ENCODE measurements at regions not wholly inside any gene's neighbourhood (a gene's known extent, or its start where the extent isn't known, plus 50 kb on each side); places are given as distances from the start of the nearest gene placed in this dataset.

DNA sequence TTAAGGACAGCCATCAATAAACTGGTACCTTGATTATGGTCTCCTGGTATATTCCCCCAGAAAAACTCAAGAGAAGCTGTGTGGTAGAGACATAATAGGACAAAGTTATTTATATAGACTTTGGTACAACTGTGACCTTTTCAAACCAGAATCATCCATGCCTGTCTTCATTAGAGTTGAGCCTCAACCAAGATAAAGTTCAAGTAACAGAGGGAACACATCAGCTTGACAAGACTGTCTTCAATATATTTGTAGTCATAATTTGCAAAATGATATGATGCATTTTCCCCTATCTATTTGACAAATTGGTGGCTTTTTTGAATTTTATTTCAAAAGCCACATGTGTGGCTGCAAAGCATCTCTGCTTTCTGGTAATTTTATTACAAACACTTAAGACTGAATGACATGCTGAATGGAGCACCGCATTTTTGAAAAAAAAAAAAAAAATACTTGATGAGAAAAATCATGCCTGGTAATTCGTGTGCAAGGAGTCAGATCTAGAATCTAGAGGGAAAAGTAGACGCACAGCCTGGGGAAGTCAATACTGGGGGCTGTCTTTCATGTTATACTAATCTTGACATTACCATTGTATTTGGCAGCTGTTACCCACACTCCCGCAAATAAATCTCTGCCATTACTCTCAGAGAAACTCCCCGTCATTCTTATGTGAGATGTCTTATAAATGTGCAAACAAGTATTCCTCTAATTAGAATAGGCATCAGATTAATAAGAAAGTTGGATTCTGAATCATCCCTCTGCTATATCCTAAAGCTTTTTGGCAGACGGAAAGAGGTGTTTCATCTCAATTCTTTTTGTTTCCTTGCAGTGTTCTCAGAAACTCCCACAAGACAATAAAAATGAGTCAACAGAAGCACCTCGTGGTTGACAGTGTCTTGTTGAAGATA lies 554.8 kb upstream of the CBLB start:
- Histone ChIP-seq H3K9ac (ENCODE audit: insufficient read length, low read depth) (no peak overlapping the region), H3K36me3 (ENCODE audit: insufficient read depth, insufficient read length, low read length) (no peaks in the 10 kb centered on the region), H3K27me3 (ENCODE audit: insufficient read depth, insufficient read length) (no peaks in the 10 kb centered on the region), H3K4me3 (ENCODE audit: insufficient read length, low read depth) (no peak overlapping the region), H3K4me1 (ENCODE audit: insufficient read depth, insufficient read length) (no peaks in the 10 kb centered on the region), H3K9me3 (ENCODE audit: insufficient read depth, low read length) (no peaks in the 10 kb centered on the region)
- TF ChIP-seq SUZ12 (IDR thresholded peaks at IDR 0.05; ENCODE audit: extremely low read depth, insufficient read depth, insufficient read length), result no peak
- TF ChIP-seq ZNF274 (IDR thresholded peaks at IDR 0.05; ENCODE audit: low read depth, low read length), result no peak
- TF ChIP-seq YY1 (IDR thresholded peaks at IDR 0.05; ENCODE audit: insufficient read depth, insufficient read length), result no peak
- DNase-seq (ENCODE audit: low read depth, low spot score), result no peak

DNA sequence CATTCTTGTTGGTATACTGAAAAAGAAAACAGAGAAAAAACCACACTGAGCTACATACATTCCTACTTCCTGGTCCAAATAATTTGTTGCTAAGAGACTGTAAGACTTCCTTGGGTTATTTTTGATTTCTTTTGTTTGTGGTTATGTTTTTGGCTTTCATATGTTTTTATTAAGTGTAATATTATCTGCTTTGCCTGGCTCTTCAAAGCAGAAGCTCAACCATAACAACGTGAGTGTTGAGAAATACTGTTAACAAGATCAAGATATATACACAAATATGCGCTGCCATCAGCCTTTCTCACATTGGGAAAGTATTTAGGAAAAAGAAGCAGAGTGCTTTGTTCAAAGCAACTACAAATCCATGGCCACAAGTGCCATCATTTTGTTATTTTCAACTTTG lies 556.2 kb upstream of the CBLB start:
- Histone ChIP-seq H3K9me3 (ENCODE audit: insufficient read depth, low read length) (no peaks in the 10 kb centered on the region), H3K36me3 (ENCODE audit: insufficient read depth, insufficient read length, low read length) (no peaks in the 10 kb centered on the region), H3K27me3 (ENCODE audit: insufficient read depth, insufficient read length) (no peaks in the 10 kb centered on the region), H3K9ac (ENCODE audit: insufficient read length, low read depth) (no peak overlapping the region), H3K4me3 (ENCODE audit: insufficient read length, low read depth) (no peak overlapping the region), H3K4me1 (ENCODE audit: insufficient read depth, insufficient read length) (no peaks in the 10 kb centered on the region)
- TF ChIP-seq SUZ12 (IDR thresholded peaks at IDR 0.05; ENCODE audit: extremely low read depth, insufficient read depth, insufficient read length), result no peak
- TF ChIP-seq YY1 (IDR thresholded peaks at IDR 0.05; ENCODE audit: insufficient read depth, insufficient read length), result no peak
- TF ChIP-seq ZNF274 (IDR thresholded peaks at IDR 0.05; ENCODE audit: low read depth, low read length), result no peak
- no peak for DNase-seq (ENCODE audit: low read depth, low spot score)

DNA sequence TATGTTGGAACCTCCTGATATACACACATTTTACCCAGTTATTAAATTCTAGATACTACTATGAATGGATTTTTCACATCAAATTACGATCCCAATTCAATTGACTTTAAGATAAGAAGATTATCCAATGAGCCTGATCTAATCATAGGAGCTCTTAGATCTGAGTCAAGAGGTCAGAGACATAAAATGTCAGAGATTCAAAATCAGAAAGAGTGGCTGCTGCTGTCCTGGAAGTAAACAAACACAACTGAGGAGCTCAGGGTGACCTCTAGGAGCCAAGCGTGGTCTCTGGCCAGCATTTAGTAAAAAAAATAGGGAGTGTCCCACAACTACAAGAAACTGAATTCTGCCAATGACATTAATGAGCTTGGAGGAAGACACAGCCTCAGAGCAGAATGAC lies 557.1 kb upstream of the CBLB start:
- H3K9ac ChIP-seq (ENCODE audit: insufficient read length, low read depth), result no peak overlapping the region
- DNase-seq (ENCODE audit: low read depth, low spot score), result no peak
- H3K9me3 ChIP-seq (ENCODE audit: insufficient read depth, low read length), result no peaks in the 10 kb centered on the region
- no peak overlapping the region for H3K4me3 ChIP-seq (ENCODE audit: insufficient read length, low read depth)
- no peaks in the 10 kb centered on the region for H3K36me3 ChIP-seq (ENCODE audit: insufficient read depth, insufficient read length, low read length)
- H3K27me3 ChIP-seq (ENCODE audit: insufficient read depth, insufficient read length), result no peaks in the 10 kb centered on the region
- no peaks in the 10 kb centered on the region for H3K4me1 ChIP-seq (ENCODE audit: insufficient read depth, insufficient read length)
- TF ChIP-seq ZNF274 (IDR thresholded peaks at IDR 0.05; ENCODE audit: low read depth, low read length) (no peak), YY1 (IDR thresholded peaks at IDR 0.05; ENCODE audit: insufficient read depth, insufficient read length) (no peak), SUZ12 (IDR thresholded peaks at IDR 0.05; ENCODE audit: extremely low read depth, insufficient read depth, insufficient read length) (no peak)

DNA sequence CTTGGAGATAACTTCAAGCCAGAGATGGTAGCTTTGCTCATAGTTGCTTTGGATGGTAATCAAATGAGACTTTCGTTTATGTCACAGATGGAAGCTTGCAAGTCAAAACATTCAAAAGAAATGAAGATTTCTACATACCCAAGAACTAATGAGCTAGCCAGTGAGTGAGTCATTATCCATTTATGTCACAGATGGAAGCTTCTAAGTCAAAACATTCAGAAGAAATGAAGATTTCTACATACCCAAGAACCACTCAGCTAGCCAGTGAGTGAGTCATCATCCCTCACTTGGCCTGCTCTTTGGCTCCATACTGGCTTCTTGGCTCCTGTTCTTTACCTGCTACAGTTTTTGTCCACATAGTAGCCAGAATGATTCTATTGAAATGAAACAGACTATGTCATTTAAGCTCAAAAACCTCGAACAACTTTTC lies 559.8 kb upstream of the CBLB start:
- H3K4me1 ChIP-seq (ENCODE audit: insufficient read depth, insufficient read length), result no peaks in the 10 kb centered on the region
- H3K9ac ChIP-seq (ENCODE audit: insufficient read length, low read depth), result no peak overlapping the region
- DNase-seq (ENCODE audit: low read depth, low spot score), result no peak
- no peaks in the 10 kb centered on the region for H3K9me3 ChIP-seq (ENCODE audit: insufficient read depth, low read length)
- no peaks in the 10 kb centered on the region for H3K27me3 ChIP-seq (ENCODE audit: insufficient read depth, insufficient read length)
- no peak overlapping the region for H3K4me3 ChIP-seq (ENCODE audit: insufficient read length, low read depth)
- no peaks in the 10 kb centered on the region for H3K36me3 ChIP-seq (ENCODE audit: insufficient read depth, insufficient read length, low read length)
- TF ChIP-seq SUZ12 (IDR thresholded peaks at IDR 0.05; ENCODE audit: extremely low read depth, insufficient read depth, insufficient read length) (no peak), ZNF274 (IDR thresholded peaks at IDR 0.05; ENCODE audit: low read depth, low read length) (no peak), YY1 (IDR thresholded peaks at IDR 0.05; ENCODE audit: insufficient read depth, insufficient read length) (no peak)

DNA sequence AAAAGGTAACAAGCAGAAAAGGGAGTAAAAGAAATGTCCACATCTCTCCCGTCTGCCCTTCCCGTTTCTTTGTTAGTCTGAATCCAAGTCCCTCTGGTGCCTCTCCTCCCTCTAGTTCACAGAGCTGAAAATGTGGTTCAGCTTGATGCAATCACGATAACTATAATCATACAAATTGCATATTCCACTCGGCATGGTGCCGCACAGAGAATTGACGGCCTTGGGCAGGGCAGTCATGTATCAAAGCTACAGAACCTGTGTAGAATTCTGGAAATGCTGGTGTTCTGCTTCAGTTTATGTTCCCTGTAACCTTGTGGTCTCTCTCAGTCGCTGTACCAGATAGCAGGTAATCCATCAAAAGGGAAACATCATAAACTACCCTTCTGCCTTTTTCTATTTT lies 562.9 kb upstream of the CBLB start:
- no peaks in the 10 kb centered on the region for H3K36me3 ChIP-seq (ENCODE audit: insufficient read depth, insufficient read length, low read length)
- TF ChIP-seq YY1 (IDR thresholded peaks at IDR 0.05; ENCODE audit: insufficient read depth, insufficient read length), result no peak
- TF ChIP-seq ZNF274 (IDR thresholded peaks at IDR 0.05; ENCODE audit: low read depth, low read length), result no peak
- no peak for TF ChIP-seq SUZ12 (IDR thresholded peaks at IDR 0.05; ENCODE audit: extremely low read depth, insufficient read depth, insufficient read length)

DNA sequence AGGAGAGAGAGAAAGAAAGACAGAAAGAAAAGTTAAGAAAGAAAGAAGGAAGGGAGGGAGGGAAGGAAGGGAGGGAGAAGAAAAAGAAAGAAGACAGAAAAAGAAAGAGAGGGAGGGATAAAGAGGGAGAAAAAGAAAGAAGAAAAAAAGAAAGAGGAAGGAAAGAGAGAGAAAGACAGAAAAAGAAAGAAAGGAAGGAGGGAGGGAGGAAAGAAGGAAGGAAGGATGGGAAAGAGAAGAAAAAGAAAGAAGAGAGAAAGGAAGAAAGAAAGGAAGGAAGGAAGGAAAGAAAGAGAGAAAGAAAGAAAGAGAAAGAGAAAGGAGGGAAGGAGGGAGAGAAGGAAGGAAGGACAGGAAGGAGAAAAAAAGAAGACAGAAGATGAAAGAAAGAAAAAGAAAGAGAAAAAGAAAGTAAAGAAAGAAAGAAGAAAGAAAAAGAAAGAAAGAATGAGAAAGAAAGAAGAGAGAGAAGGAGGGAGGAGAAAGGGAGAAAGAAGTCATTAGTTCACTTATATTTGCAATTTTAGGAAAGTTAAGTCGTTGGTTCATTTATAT lies 567.2 kb upstream of the CBLB start:
- Histone ChIP-seq H3K9me3 (ENCODE audit: insufficient read depth, low read length) (no peaks in the 10 kb centered on the region), H3K4me3 (ENCODE audit: insufficient read length, low read depth) (no peak overlapping the region)

More for the DNA sequence above, 562.9 kb upstream of the CBLB start:
- no peak for DNase-seq (ENCODE audit: low read depth, low spot score)
- H3K9ac ChIP-seq (ENCODE audit: insufficient read length, low read depth), result no peak overlapping the region
- no peaks in the 10 kb centered on the region for H3K4me1 ChIP-seq (ENCODE audit: insufficient read depth, insufficient read length)
- no peaks in the 10 kb centered on the region for H3K9me3 ChIP-seq (ENCODE audit: insufficient read depth, low read length)
- H3K27me3 ChIP-seq (ENCODE audit: insufficient read depth, insufficient read length), result no peaks in the 10 kb centered on the region
- no peak overlapping the region for H3K4me3 ChIP-seq (ENCODE audit: insufficient read length, low read depth)

DNA sequence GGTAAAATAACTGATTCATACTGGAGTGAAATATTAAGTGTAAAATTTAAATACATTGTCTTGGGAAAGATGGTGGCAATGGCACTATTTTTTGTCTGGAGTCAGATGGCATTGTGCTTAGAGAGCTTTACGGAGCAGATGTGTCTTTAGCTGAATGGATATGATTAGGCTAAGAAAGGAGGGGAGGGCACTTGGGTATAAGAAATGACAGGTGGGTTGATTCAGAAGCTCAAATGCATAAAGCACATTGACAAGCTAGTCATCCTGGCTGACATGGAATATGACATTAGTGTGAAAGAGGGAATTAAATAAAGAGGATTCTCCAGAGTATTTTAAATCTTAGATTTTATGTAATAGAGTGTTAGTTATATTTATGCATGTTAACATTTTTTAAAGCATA lies 570.1 kb upstream of the CBLB start:
- TF ChIP-seq YY1 (IDR thresholded peaks at IDR 0.05; ENCODE audit: insufficient read depth, insufficient read length) (no peak), SUZ12 (IDR thresholded peaks at IDR 0.05; ENCODE audit: extremely low read depth, insufficient read depth, insufficient read length) (no peak), ZNF274 (IDR thresholded peaks at IDR 0.05; ENCODE audit: low read depth, low read length) (no peak)
- DNase-seq (ENCODE audit: low read depth, low spot score), result no peak
- no peaks in the 10 kb centered on the region for H3K27me3 ChIP-seq (ENCODE audit: insufficient read depth, insufficient read length)
- H3K9me3 ChIP-seq (ENCODE audit: insufficient read depth, low read length), result no peaks in the 10 kb centered on the region
- no peak overlapping the region for H3K9ac ChIP-seq (ENCODE audit: insufficient read length, low read depth)
- H3K4me1 ChIP-seq (ENCODE audit: insufficient read depth, insufficient read length), result no peaks in the 10 kb centered on the region
- no peaks in the 10 kb centered on the region for H3K36me3 ChIP-seq (ENCODE audit: insufficient read depth, insufficient read length, low read length)
- no peak overlapping the region for H3K4me3 ChIP-seq (ENCODE audit: insufficient read length, low read depth)

More for the DNA sequence above, 567.2 kb upstream of the CBLB start:
- Histone ChIP-seq H3K36me3 (ENCODE audit: insufficient read depth, insufficient read length, low read length) (no peaks in the 10 kb centered on the region), H3K27me3 (ENCODE audit: insufficient read depth, insufficient read length) (no peaks in the 10 kb centered on the region), H3K9ac (ENCODE audit: insufficient read length, low read depth) (no peak overlapping the region), H3K4me1 (ENCODE audit: insufficient read depth, insufficient read length) (no peaks in the 10 kb centered on the region)
- no peak for DNase-seq (ENCODE audit: low read depth, low spot score)
- TF ChIP-seq ZNF274 (IDR thresholded peaks at IDR 0.05; ENCODE audit: low read depth, low read length) (no peak), YY1 (IDR thresholded peaks at IDR 0.05; ENCODE audit: insufficient read depth, insufficient read length) (no peak), SUZ12 (IDR thresholded peaks at IDR 0.05; ENCODE audit: extremely low read depth, insufficient read depth, insufficient read length) (no peak)
